CD14-positive monocyte (primary cell): ENCODE measurements at regions not wholly inside any gene's neighbourhood (a gene's known extent, or its start where the extent isn't known, plus 50 kb on each side); places are given as distances from the start of the nearest gene placed in this dataset.

Experiments
- DNase-seq, 3 donors: peaks; one replicate each; pipeline ENCODE4 v3.0.0-alpha.2; 2011 to 2022
- H2AFZ ChIP-seq: 2 replicates; pipeline ENCODE4 v1.6.0; 2012; ENCODE audit warnings: mild to moderate bottlenecking, low read depth, low read length, inconsistent platforms; ENCODE audit not compliant: insufficient read depth, poor library complexity, severe bottlenecking
- H3K27ac ChIP-seq, 2 donors: 1 replicate in 1 of 2; 2 replicates in 1 of 2; pipeline ENCODE4 v1.5.1; 2012 to 2013; ENCODE audit warnings: low read length in 2 of 2, control low read depth in 1 of 2, inconsistent platforms in 1 of 2, low read depth in 1 of 2, mild to moderate bottlenecking in 1 of 2
- H3K27me3 ChIP-seq, 2 donors: one replicate each; pipeline versions ENCODE4 v1.6.0 to v1.6.1; 2011 to 2013; ENCODE audit warnings: low read length in 2 of 2; ENCODE audit not compliant: control insufficient read depth in 2 of 2, insufficient read depth in 2 of 2
- H3K36me3 ChIP-seq, 2 donors: replicated peaks in 1 of 2; 1 replicate in 1 of 2; 2 replicates in 1 of 2; pipeline versions ENCODE4 v1.5.1 to v1.6.1; 2012 to 2013; ENCODE audit warnings: low read length in 2 of 2, control low read depth in 1 of 2, inconsistent platforms in 1 of 2, mild to moderate bottlenecking in 1 of 2; ENCODE audit not compliant: insufficient read depth in 2 of 2, control insufficient read depth in 1 of 2
- H3K4me1 ChIP-seq, 2 donors: 1 replicate in 1 of 2; 2 replicates in 1 of 2; pipeline versions ENCODE4 v1.5.1 to v1.6.1; 2012 to 2013; ENCODE audit warnings: low read length in 2 of 2, control low read depth in 1 of 2, inconsistent platforms in 1 of 2, mild to moderate bottlenecking in 1 of 2, moderate library complexity in 1 of 2; ENCODE audit not compliant: insufficient read depth in 2 of 2, control insufficient read depth in 1 of 2
- H3K4me2 ChIP-seq: replicated peaks from 2 replicates; pipeline ENCODE3; 2012; ENCODE audit warnings: low read length, moderate library complexity, mild to moderate bottlenecking; ENCODE audit not compliant: poor library complexity, severe bottlenecking; ENCODE audit errors: extremely low read depth
- H3K4me3 ChIP-seq, 3 experiments: fragments of 200-600 bp in 1 of 3; sonication (generic) in 1 of 3; replicated peaks in 1 of 3; 1 replicate in 2 of 3; 2 replicates in 1 of 3; pipeline ENCODE4 v1.5.1; 2011 to 2013; ENCODE audit warnings: low read length in 3 of 3, mild to moderate bottlenecking in 3 of 3, control low read depth in 2 of 3, low read depth in 2 of 3, inconsistent platforms in 1 of 3, moderate library complexity in 1 of 3
- H3K79me2 ChIP-seq: 2 replicates; pipeline ENCODE4 v1.6.0; 2012; ENCODE audit warnings: mild to moderate bottlenecking, control low read depth, inconsistent platforms, low read length, moderate library complexity; ENCODE audit not compliant: insufficient read depth
- H3K9ac ChIP-seq: 2 replicates; pipeline ENCODE4 v1.6.0; 2017; ENCODE audit warnings: low read length, mild to moderate bottlenecking; ENCODE audit not compliant: insufficient read depth, poor library complexity, severe bottlenecking
- H3K9me3 ChIP-seq, 2 donors: replicated peaks in 1 of 2; 1 replicate in 1 of 2; 2 replicates in 1 of 2; pipeline versions ENCODE4 v1.5.1 to v1.6.1; 2012 to 2013; ENCODE audit warnings: low read length in 2 of 2, control low read depth in 1 of 2; ENCODE audit not compliant: control insufficient read depth in 1 of 2, insufficient read depth in 1 of 2
- H4K20me1 ChIP-seq: 2 replicates; pipeline ENCODE4 v1.6.0; 2012; ENCODE audit warnings: mild to moderate bottlenecking, low read length, control low read depth, moderate library complexity; ENCODE audit not compliant: insufficient read depth
- H3K27ac Mint-ChIP-seq, 7 donors: one replicate each; pipeline ENCODE4 v1.8.0; 2020; ENCODE audit warnings: mild to moderate bottlenecking in 7 of 7, mixed read lengths in 7 of 7, moderate library complexity in 6 of 7, inconsistent platforms in 2 of 7
- H3K27me3 Mint-ChIP-seq, 3 donors: one replicate each; pipeline ENCODE4 v1.8.0; 2021 to 2022; ENCODE audit warnings: low read depth in 3 of 3, mild to moderate bottlenecking in 3 of 3, mixed read lengths in 3 of 3, moderate library complexity in 3 of 3, inconsistent platforms in 1 of 3
- H3K36me3 Mint-ChIP-seq, 2 donors: one replicate each; pipeline ENCODE4 v1.8.0; 2020; ENCODE audit warnings: mixed read lengths in 2 of 2, inconsistent platforms in 1 of 2, mild to moderate bottlenecking in 1 of 2
- H3K4me1 Mint-ChIP-seq: one replicate; pipeline ENCODE4 v1.8.0; 2020; ENCODE audit warnings: mild to moderate bottlenecking, mixed read lengths
- H3K4me3 Mint-ChIP-seq, 2 donors: one replicate each; pipeline ENCODE4 v1.8.0; 2020; ENCODE audit warnings: mild to moderate bottlenecking in 2 of 2, mixed read lengths in 2 of 2, moderate library complexity in 1 of 2
- H3K9me3 Mint-ChIP-seq, 7 donors: one replicate each; pipeline ENCODE4 v1.8.0; 2020 to 2022; ENCODE audit warnings: mixed read lengths in 7 of 7, mild to moderate bottlenecking in 6 of 7, moderate library complexity in 6 of 7, inconsistent platforms in 2 of 7
- WGBS: methylation state at CpG from one replicate; pipeline ENCODE4 v1.1.5; 2013; ENCODE audit warnings: missing lambda C conversion rate; ENCODE audit not compliant: insufficient coverage; 5-methylcytosine and 5-hydroxymethylcytosine counted together
- intact Hi-C, 2 donors: fragments of 100-400 bp; cut with micrococcal nuclease; formaldehyde crosslinking; loops; one replicate each; pipeline versions ENCODE4 v1.15.0 to v1.15.1; 2023
- TF ChIP-seq, protein P1 (sequence below): fragments of 200-600 bp; IDR thresholded peaks from one replicate; pipeline ENCODE4 v1.8.0; 2022; ENCODE audit warnings: antibody characterized with exemption, mild to moderate bottlenecking

DNA sequence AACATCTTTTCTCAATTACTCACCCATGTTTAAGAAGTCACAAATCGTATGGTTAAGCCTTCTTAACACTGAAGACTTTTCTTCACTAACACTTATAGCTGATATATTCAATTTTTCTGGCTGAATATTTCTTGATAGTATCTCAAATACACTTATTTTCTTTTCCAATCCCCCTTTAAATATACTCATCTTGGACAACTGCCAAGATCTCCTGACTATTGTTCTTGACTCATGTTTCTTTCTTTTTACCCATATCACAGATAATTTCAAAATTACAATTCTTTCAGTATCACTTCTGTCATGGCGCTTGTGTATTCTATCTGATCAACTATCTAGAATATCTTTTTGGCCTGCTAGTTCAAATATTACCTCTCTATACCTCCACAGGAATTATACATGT, 954.3 kb upstream of the ACVR2A start:
- no peak for DNase-seq
- TF ChIP-seq, protein P1, sequence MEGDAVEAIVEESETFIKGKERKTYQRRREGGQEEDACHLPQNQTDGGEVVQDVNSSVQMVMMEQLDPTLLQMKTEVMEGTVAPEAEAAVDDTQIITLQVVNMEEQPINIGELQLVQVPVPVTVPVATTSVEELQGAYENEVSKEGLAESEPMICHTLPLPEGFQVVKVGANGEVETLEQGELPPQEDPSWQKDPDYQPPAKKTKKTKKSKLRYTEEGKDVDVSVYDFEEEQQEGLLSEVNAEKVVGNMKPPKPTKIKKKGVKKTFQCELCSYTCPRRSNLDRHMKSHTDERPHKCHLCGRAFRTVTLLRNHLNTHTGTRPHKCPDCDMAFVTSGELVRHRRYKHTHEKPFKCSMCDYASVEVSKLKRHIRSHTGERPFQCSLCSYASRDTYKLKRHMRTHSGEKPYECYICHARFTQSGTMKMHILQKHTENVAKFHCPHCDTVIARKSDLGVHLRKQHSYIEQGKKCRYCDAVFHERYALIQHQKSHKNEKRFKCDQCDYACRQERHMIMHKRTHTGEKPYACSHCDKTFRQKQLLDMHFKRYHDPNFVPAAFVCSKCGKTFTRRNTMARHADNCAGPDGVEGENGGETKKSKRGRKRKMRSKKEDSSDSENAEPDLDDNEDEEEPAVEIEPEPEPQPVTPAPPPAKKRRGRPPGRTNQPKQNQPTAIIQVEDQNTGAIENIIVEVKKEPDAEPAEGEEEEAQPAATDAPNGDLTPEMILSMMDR, result no peak

DNA sequence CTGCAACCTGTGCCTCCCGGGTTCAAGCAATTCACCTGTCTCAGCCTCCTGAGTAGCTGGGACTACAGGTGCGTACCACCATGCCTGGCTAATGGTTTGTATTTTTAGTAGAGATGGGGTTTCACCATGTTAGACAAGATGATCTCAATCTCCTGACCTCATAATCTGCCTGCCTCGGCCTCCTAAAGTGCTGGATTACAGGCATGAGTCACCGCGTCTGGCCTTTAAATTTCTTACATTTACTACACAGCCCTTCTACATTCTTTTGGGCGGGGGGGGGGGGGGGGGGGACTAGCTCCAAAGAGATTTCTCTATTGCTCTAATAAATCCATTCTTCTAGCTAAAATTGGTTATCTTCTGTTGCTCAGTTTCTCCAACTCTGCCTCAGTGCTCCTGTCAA, 964.9 kb upstream of the ACVR2A start:
- Histone ChIP-seq H3K4me3 (no peak overlapping the region), H3K27me3 (no peaks in the 10 kb centered on the region), H3K27ac (no peak overlapping the region), H3K4me1 (no peaks in the 10 kb centered on the region), H4K20me1 (no peaks in the 10 kb centered on the region), H3K36me3 (no peaks in the 10 kb centered on the region), H2AFZ (no peak overlapping the region), H3K4me2 (no peak overlapping the region), H3K9ac (no peak overlapping the region), H3K9me3 (peaks cover 6 to 8% of the 10 kb centered on the region in 2 donors), H3K79me2 (no peaks in the 10 kb centered on the region)
- Mint-ChIP-seq H3K27me3 (no peaks in the 10 kb centered on the region), H3K4me1 (no peaks in the 10 kb centered on the region), H3K27ac (no peak overlapping the region), H3K4me3 (no peak overlapping the region), H3K9me3 (peaks cover 0 to 10% (median 4%) of the 10 kb centered on the region in 7 donors), H3K36me3 (no peaks in the 10 kb centered on the region)
- intact Hi-C loops, result no loop called here
- DNase-seq, result no peak
- 57% methylated on average over 1 of the region's 6 CpGs for WGBS
- TF ChIP-seq, protein P1, result no peak

More for the DNA sequence above, 954.3 kb upstream of the ACVR2A start:
- intact Hi-C loops, result no loop called here
- no peaks in the 10 kb centered on the region for H3K36me3 Mint-ChIP-seq
- no peak overlapping the region for H3K4me3 ChIP-seq
- H3K9ac ChIP-seq, result no peak overlapping the region
- H3K9me3 ChIP-seq, result peaks cover 0 to 5% of the 10 kb centered on the region in 2 donors
- no peaks in the 10 kb centered on the region for H3K27me3 ChIP-seq
- no peak overlapping the region for H3K4me2 ChIP-seq
- no peak overlapping the region for H2AFZ ChIP-seq
- peaks cover 0 to 4% (median 3%) of the 10 kb centered on the region in 7 donors for H3K9me3 Mint-ChIP-seq
- H3K27me3 Mint-ChIP-seq, result peaks cover 0 to 2% (median 0%) of the 10 kb centered on the region in 3 donors
- H3K4me1 ChIP-seq, result no peaks in the 10 kb centered on the region
- H3K4me3 Mint-ChIP-seq, result no peak overlapping the region
- H4K20me1 ChIP-seq, result no peaks in the 10 kb centered on the region
- H3K27ac Mint-ChIP-seq, result no peak overlapping the region
- H3K4me1 Mint-ChIP-seq, result no peaks in the 10 kb centered on the region
- H3K36me3 ChIP-seq, result no peaks in the 10 kb centered on the region
- no peak overlapping the region for H3K27ac ChIP-seq
- no peaks in the 10 kb centered on the region for H3K79me2 ChIP-seq
- 88% methylated on average over 1 of the region's 2 CpGs for WGBS
